ENCODE measurements at regions not wholly inside any gene's neighbourhood (a gene's known extent, or its start where the extent isn't known, plus 50 kb on each side); places are given as distances from the start of the nearest gene placed in this dataset.

DNA sequence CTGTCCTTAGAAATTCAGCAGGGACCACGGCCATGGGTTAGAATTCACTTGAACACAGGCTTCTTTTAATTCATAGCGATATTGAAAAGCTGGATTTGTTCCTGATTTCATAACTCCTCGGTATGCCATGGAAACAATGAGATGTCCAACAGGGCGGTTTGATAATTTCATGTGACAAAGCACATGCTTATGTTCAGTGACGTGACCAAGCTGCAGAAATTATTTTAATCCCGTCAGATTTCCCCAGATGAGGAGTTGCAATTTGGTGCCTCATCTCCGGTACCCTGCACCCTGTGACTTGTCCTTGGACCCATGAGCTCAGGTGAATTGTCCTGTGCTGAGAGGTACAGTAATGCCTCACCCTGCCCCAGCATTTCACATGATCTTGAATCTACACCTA is 81.7 kb downstream of the C11orf91 start:
- Histone ChIP-seq H3K4me1 (ENCODE audit: control insufficient read depth, insufficient read depth, low read length) (no peaks in the 10 kb centered on the region), H3K9me3 (ENCODE audit: control insufficient read depth, insufficient read depth, low read depth, low read length) (no peaks in the 10 kb centered on the region), H3K27ac (ENCODE audit: extremely low read depth, low read depth, low read length) (no peak overlapping the region), H3K36me3 (ENCODE audit: control insufficient read depth in 2 of 2, insufficient read depth in 1 of 2, low read length in 2 of 2) (no peaks in the 10 kb centered on the region), H3K4me3 (ENCODE audit: low read depth, low read length) (no peak overlapping the region)
- CTCF ChIA-PET = no interaction called here
- POLR2A ChIA-PET = no interaction called here
- no peak for TF ChIP-seq ZNF37A (tag by site-specific recombination; IDR thresholded peaks at IDR 0.05)
- no peak for TF ChIP-seq ZSCAN30 (tag by site-specific recombination; IDR thresholded peaks at IDR 0.05)
- no peak for TF ChIP-seq ZNF155 (tag by site-specific recombination; IDR thresholded peaks at IDR 0.05)
- no peak for TF ChIP-seq SCRT2 (tag by site-specific recombination; IDR thresholded peaks at IDR 0.05)
- no peak for TF ChIP-seq ZBTB1 (tag by site-specific recombination; IDR thresholded peaks at IDR 0.05)
- TF ChIP-seq ZNF140 (tag by site-specific recombination; IDR thresholded peaks at IDR 0.05) = no peak
- TF ChIP-seq, protein P1, sequence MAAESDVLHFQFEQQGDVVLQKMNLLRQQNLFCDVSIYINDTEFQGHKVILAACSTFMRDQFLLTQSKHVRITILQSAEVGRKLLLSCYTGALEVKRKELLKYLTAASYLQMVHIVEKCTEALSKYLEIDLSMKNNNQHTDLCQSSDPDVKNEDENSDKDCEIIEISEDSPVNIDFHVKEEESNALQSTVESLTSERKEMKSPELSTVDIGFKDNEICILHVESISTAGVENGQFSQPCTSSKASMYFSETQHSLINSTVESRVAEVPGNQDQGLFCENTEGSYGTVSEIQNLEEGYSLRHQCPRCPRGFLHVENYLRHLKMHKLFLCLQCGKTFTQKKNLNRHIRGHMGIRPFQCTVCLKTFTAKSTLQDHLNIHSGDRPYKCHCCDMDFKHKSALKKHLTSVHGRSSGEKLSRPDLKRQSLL (tag by site-specific recombination; IDR thresholded peaks at IDR 0.05) = no peak
- TF ChIP-seq ZNF23 (tag by site-specific recombination; IDR thresholded peaks at IDR 0.05; ENCODE audit: borderline replicate concordance) = no peak
- TF ChIP-seq ZNF677 (tag by site-specific recombination; IDR thresholded peaks at IDR 0.05) = no peak
- no peak for TF ChIP-seq ZNF785 (tag by site-specific recombination; IDR thresholded peaks at IDR 0.05)
- no peak for TF ChIP-seq ZNF521 (tag by site-specific recombination; IDR thresholded peaks at IDR 0.05)
- no peak for TF ChIP-seq BCL11B (tag by site-specific recombination; IDR thresholded peaks at IDR 0.05; ENCODE audit: low read depth)
- TF ChIP-seq, protein P2, sequence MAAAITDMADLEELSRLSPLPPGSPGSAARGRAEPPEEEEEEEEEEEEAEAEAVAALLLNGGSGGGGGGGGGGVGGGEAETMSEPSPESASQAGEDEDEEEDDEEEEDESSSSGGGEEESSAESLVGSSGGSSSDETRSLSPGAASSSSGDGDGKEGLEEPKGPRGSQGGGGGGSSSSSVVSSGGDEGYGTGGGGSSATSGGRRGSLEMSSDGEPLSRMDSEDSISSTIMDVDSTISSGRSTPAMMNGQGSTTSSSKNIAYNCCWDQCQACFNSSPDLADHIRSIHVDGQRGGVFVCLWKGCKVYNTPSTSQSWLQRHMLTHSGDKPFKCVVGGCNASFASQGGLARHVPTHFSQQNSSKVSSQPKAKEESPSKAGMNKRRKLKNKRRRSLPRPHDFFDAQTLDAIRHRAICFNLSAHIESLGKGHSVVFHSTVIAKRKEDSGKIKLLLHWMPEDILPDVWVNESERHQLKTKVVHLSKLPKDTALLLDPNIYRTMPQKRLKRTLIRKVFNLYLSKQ (tag by site-specific recombination; IDR thresholded peaks at IDR 0.05; ENCODE audit: borderline replicate concordance) = no peak
- no peak for TF ChIP-seq TRIM28 (IDR thresholded peaks at IDR 0.05; ENCODE audit: borderline replicate concordance, low read length)
- no peak for TF ChIP-seq ZFP3 (tag by site-specific recombination; IDR thresholded peaks at IDR 0.05; ENCODE audit: low read depth)
- TF ChIP-seq ZNF626 (tag by site-specific recombination; IDR thresholded peaks at IDR 0.05) = no peak
- TF ChIP-seq ZNF558 (tag by site-specific recombination; IDR thresholded peaks at IDR 0.05) = no peak
- no peak for TF ChIP-seq SALL2 (tag by site-specific recombination; IDR thresholded peaks at IDR 0.05; ENCODE audit: borderline replicate concordance)
- TF ChIP-seq ZNF529 (tag by site-specific recombination; IDR thresholded peaks at IDR 0.05; ENCODE audit: insufficient replicate concordance) = no peak
- no peak for TF ChIP-seq OVOL3 (tag by site-specific recombination; IDR thresholded peaks at IDR 0.05)

DNA sequence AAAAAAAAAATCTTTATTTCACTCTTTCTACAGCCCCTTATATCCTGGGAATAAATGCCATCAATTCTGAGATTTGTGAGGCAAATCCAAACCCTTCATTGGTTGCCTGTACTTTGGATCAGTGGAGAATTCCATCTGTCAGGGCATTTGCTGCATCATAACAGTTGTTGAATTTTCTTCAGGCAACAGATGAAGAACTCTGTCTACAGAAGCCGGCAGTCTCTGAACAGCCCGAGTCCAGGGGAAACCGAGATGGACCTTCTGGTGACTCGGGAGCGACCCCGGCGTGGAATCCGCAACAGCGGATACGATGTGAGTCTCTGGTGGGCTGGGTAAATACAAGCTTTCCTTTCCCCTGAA is 82.3 kb downstream of the C11orf91 start:
- H3K36me3 ChIP-seq (ENCODE audit: control insufficient read depth in 2 of 2, insufficient read depth in 1 of 2, low read length in 2 of 2) = no peaks in the 10 kb centered on the region
- TF ChIP-seq ZNF114 (tag by site-specific recombination; IDR thresholded peaks at IDR 0.05) (no peak), GLIS1 (tag by site-specific recombination; IDR thresholded peaks at IDR 0.05) (no peak), ZNF341 (tag by site-specific recombination; IDR thresholded peaks at IDR 0.05; ENCODE audit: low read depth) (no peak), ZNF404 (tag by site-specific recombination; IDR thresholded peaks at IDR 0.05) (no peak), ZBTB48 (tag by site-specific recombination; IDR thresholded peaks at IDR 0.05) (no peak), ZNF157 (tag by site-specific recombination; IDR thresholded peaks at IDR 0.05) (no peak), ZFP69B (tag by site-specific recombination; IDR thresholded peaks at IDR 0.05) (no peak), ZNF791 (tag by site-specific recombination; IDR thresholded peaks at IDR 0.05) (no peak), ZNF785 (tag by site-specific recombination; IDR thresholded peaks at IDR 0.05) (no peak), SALL2 (tag by site-specific recombination; IDR thresholded peaks at IDR 0.05; ENCODE audit: borderline replicate concordance) (no peak), ZSCAN16 (tag by site-specific recombination; IDR thresholded peaks at IDR 0.05) (no peak), SETDB1 (IDR thresholded peaks at IDR 0.05; ENCODE audit: insufficient read length, low read length) (no peak), ZNF701 (tag by site-specific recombination; IDR thresholded peaks at IDR 0.05) (no peak), ZNF132 (tag by site-specific recombination; IDR thresholded peaks at IDR 0.05; ENCODE audit: borderline replicate concordance) (no peak), ZNF529 (tag by site-specific recombination; IDR thresholded peaks at IDR 0.05; ENCODE audit: insufficient replicate concordance) (no peak), GLI4 (tag by site-specific recombination; IDR thresholded peaks at IDR 0.05) (no peak)
- TF ChIP-seq, protein P3, sequence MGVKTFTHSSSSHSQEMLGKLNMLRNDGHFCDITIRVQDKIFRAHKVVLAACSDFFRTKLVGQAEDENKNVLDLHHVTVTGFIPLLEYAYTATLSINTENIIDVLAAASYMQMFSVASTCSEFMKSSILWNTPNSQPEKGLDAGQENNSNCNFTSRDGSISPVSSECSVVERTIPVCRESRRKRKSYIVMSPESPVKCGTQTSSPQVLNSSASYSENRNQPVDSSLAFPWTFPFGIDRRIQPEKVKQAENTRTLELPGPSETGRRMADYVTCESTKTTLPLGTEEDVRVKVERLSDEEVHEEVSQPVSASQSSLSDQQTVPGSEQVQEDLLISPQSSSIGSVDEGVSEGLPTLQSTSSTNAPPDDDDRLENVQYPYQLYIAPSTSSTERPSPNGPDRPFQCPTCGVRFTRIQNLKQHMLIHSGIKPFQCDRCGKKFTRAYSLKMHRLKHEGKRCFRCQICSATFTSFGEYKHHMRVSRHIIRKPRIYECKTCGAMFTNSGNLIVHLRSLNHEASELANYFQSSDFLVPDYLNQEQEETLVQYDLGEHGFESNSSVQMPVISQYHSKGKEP (tag by site-specific recombination; IDR thresholded peaks at IDR 0.05) = no peak
- TF ChIP-seq, protein P4, sequence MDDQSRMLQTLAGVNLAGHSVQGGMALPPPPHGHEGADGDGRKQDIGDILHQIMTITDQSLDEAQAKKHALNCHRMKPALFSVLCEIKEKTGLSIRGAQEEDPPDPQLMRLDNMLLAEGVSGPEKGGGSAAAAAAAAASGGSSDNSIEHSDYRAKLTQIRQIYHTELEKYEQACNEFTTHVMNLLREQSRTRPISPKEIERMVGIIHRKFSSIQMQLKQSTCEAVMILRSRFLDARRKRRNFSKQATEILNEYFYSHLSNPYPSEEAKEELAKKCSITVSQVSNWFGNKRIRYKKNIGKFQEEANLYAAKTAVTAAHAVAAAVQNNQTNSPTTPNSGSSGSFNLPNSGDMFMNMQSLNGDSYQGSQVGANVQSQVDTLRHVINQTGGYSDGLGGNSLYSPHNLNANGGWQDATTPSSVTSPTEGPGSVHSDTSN (CRISPR knock-in tag; IDR thresholded peaks at IDR 0.05) = no peak
- H3K27ac ChIP-seq (ENCODE audit: extremely low read depth, low read depth, low read length) = no peak overlapping the region
- POLR2A ChIA-PET = no interaction called here
- no peak overlapping the region for H3K4me3 ChIP-seq (ENCODE audit: low read depth, low read length)
- CTCF ChIA-PET = no interaction called here
- H3K9me3 ChIP-seq (ENCODE audit: control insufficient read depth, insufficient read depth, low read depth, low read length) = no peaks in the 10 kb centered on the region
- no peaks in the 10 kb centered on the region for H3K4me1 ChIP-seq (ENCODE audit: control insufficient read depth, insufficient read depth, low read length)

All from HEK293 (cell line).